ENCODE measurements at regions not wholly inside any gene's neighbourhood (a gene's known extent, or its start where the extent isn't known, plus 50 kb on each side); places are given as distances from the start of the nearest gene placed in this dataset.
"Not testable (repeated sequence)": the region's sequence is repeated elsewhere in the genome, so short reads cannot be mapped to it uniquely, and the experiment has no call there.

- DNase-seq: not testable (repeated sequence)
Observed at GRCh38 chr9:2397875-2398274, 223.7 kb upstream of the VLDLR start.

- DNase-seq: not testable (repeated sequence)
Observed at GRCh38 chr9:2401746-2402145, 219.8 kb upstream of the VLDLR start.

GRCh38 chr9:2403701-2404100 lies 217.9 kb upstream of the VLDLR start:
- DNase-seq: no peak

- no peak for DNase-seq
Observed at GRCh38 chr9:2406252-2406651, 215.3 kb upstream of the VLDLR start.

GRCh38 chr9:2407450-2407849 lies 214.1 kb upstream of the VLDLR start:
- DNase-seq: no peak

GRCh38 chr9:2411459-2412215 lies 209.9 kb upstream of the VLDLR start:
- no peak for DNase-seq

GRCh38 chr9:2413160-2413805 lies 208.3 kb upstream of the VLDLR start:
- no peak for DNase-seq

- DNase-seq: no peak
Observed at GRCh38 chr9:2414465-2414864, 207.1 kb upstream of the VLDLR start.

GRCh38 chr9:2415326-2415725 lies 206.3 kb upstream of the VLDLR start:
- DNase-seq: no peak

GRCh38 chr9:2417730-2418129 lies 203.9 kb upstream of the VLDLR start:
- DNase-seq: no peak

- DNase-seq: peak; percentile 25
Observed at GRCh38 chr9:2418619-2419018, 203.0 kb upstream of the VLDLR start.

GRCh38 chr9:2419347-2419746 lies 202.2 kb upstream of the VLDLR start:
- no peak for DNase-seq

GRCh38 chr9:2420543-2420942 lies 201.0 kb upstream of the VLDLR start:
- DNase-seq: no peak

GRCh38 chr9:2424619-2425033 lies 197.0 kb upstream of the VLDLR start:
- DNase-seq: no peak

- no peak for DNase-seq
Observed at GRCh38 chr9:2425676-2426075, 195.9 kb upstream of the VLDLR start.

GRCh38 chr9:2427120-2427891 lies 194.3 kb upstream of the VLDLR start:
- DNase-seq: no peak

GRCh38 chr9:2439957-2440356 lies 181.6 kb upstream of the VLDLR start:
- no peak for DNase-seq

GRCh38 chr9:2443933-2444332 lies 177.7 kb upstream of the VLDLR start:
- not testable (repeated sequence) for DNase-seq

GRCh38 chr9:2448193-2448738 lies 173.3 kb upstream of the VLDLR start:
- DNase-seq: no peak

GRCh38 chr9:2453106-2453505 lies 168.5 kb upstream of the VLDLR start:
- no peak for DNase-seq

GRCh38 chr9:2453701-2454100 lies 167.9 kb upstream of the VLDLR start:
- no peak for DNase-seq

GRCh38 chr9:2459756-2460155 lies 161.8 kb upstream of the VLDLR start:
- no peak for DNase-seq

- DNase-seq: no peak
Observed at GRCh38 chr9:2461892-2462291, 159.7 kb upstream of the VLDLR start.

GRCh38 chr9:2464624-2465023 lies 157.0 kb upstream of the VLDLR start:
- DNase-seq: no peak
